ENCODE measurements at regions not wholly inside any gene's neighbourhood (a gene's known extent, or its start where the extent isn't known, plus 50 kb on each side); places are given as distances from the start of the nearest gene placed in this dataset.
"Not testable (repeated sequence)": the region's sequence is repeated elsewhere in the genome, so short reads cannot be mapped to it uniquely, and the experiment has no call there.

- ATAC-seq: no peak
- intact Hi-C loops (cut with micrococcal nuclease): no loop called here
- DNase-seq: no peak
Measured at GRCh38 chrX:13158911-13159310, 114.5 kb upstream of the FAM9C start.

GRCh38 chrX:13155550-13155949 lies 111.1 kb upstream of the FAM9C start:
- ATAC-seq; DNase-seq; intact Hi-C loops (cut with micrococcal nuclease): not testable (repeated sequence)

- DNase-seq (no peak), ATAC-seq (no peak)
- intact Hi-C loops (cut with micrococcal nuclease): no loop called here
Measured at GRCh38 chrX:13153796-13154195, 109.4 kb upstream of the FAM9C start.

GRCh38 chrX:13152518-13153185 lies 108.2 kb upstream of the FAM9C start:
- no peak for DNase-seq
- no peak for ATAC-seq
- intact Hi-C loops (cut with micrococcal nuclease): no loop called here

GRCh38 chrX:13151828-13152517 lies 107.6 kb upstream of the FAM9C start:
- intact Hi-C loops (cut with micrococcal nuclease): no loop called here
- no peak for DNase-seq
- peak; percentile 81 for ATAC-seq

- intact Hi-C loops (cut with micrococcal nuclease): no loop called here
- ATAC-seq (no peak), DNase-seq (no peak)
Measured at GRCh38 chrX:13149702-13150350, 105.4 kb upstream of the FAM9C start.

GRCh38 chrX:13147733-13148132 lies 103.3 kb upstream of the FAM9C start:
- no peak for DNase-seq
- no peak for ATAC-seq
- intact Hi-C loops (cut with micrococcal nuclease): no loop called here

GRCh38 chrX:13147147-13147546 lies 102.7 kb upstream of the FAM9C start:
- DNase-seq (no peak), ATAC-seq (no peak)
- intact Hi-C loops (cut with micrococcal nuclease): no loop called here

GRCh38 chrX:13144927-13145655 lies 100.7 kb upstream of the FAM9C start:
- no peak for DNase-seq
- no peak for ATAC-seq
- intact Hi-C loops (cut with micrococcal nuclease): no loop called here

- DNase-seq (no peak), ATAC-seq (no peak)
- intact Hi-C loops (cut with micrococcal nuclease): no loop called here
Measured at GRCh38 chrX:13142891-13143290, 98.5 kb upstream of the FAM9C start.

- ATAC-seq (no peak), DNase-seq (no peak)
- intact Hi-C loops (cut with micrococcal nuclease): no loop called here
Measured at GRCh38 chrX:13140007-13140406, 95.6 kb upstream of the FAM9C start.

- ATAC-seq: no peak
- no peak for DNase-seq
- intact Hi-C loops (cut with micrococcal nuclease): no loop called here
Measured at GRCh38 chrX:13131396-13132137, 87.1 kb upstream of the FAM9C start.

GRCh38 chrX:13130816-13131215 lies 86.4 kb upstream of the FAM9C start:
- intact Hi-C loops (cut with micrococcal nuclease): no loop called here
- ATAC-seq: no peak
- DNase-seq: no peak

GRCh38 chrX:13128104-13128503 lies 83.7 kb upstream of the FAM9C start:
- ATAC-seq: no peak
- DNase-seq: no peak
- intact Hi-C loops (cut with micrococcal nuclease): loop anchor here (10.0 kb wide), 1 partner anchor 357 kb away; no protein-coding TSS in a partner anchor

GRCh38 chrX:13126775-13127174 lies 82.4 kb upstream of the FAM9C start:
- intact Hi-C loops (cut with micrococcal nuclease): loop anchor here (10.0 kb wide), 1 partner anchor 358 kb away; no protein-coding TSS in a partner anchor
- DNase-seq (no peak), ATAC-seq (peak; percentile 43)

GRCh38 chrX:13125188-13125587 lies 80.8 kb upstream of the FAM9C start:
- ATAC-seq (no peak), DNase-seq (no peak)
- intact Hi-C loops (cut with micrococcal nuclease): loop anchor here (10.0 kb wide), 1 partner anchor 360 kb away; no protein-coding TSS in a partner anchor

GRCh38 chrX:13123857-13124345 lies 79.5 kb upstream of the FAM9C start:
- intact Hi-C loops (cut with micrococcal nuclease): loop anchor here (10.0 kb wide), 1 partner anchor 361 kb away; no protein-coding TSS in a partner anchor
- no peak for ATAC-seq
- DNase-seq: no peak

GRCh38 chrX:13123247-13123856 lies 78.9 kb upstream of the FAM9C start:
- ATAC-seq (no peak), DNase-seq (no peak)
- intact Hi-C loops (cut with micrococcal nuclease): loop anchor here (10.0 kb wide), 1 partner anchor 361 kb away; no protein-coding TSS in a partner anchor

All from left ventricle myocardium superior (tissue), 1 donor.